DLD1 (cell line): ENCODE measurements at regions not wholly inside any gene's neighbourhood (a gene's known extent, or its start where the extent isn't known, plus 50 kb on each side); places are given as distances from the start of the nearest gene placed in this dataset.

Source experiments
- in situ Hi-C: cut with HindIII; loops from 2 replicates; pipeline ENCODE4 v1.10.0; 2017; ENCODE audit warnings: low sequenced_read_pairs

GRCh38 chr3:46114323-46114988 lies 87.2 kb upstream of the XCR1 start:
- in situ Hi-C loops, result no loop called here

GRCh38 chr3:46113608-46114007 lies 86.3 kb upstream of the XCR1 start:
- in situ Hi-C loops, result no loop called here

- in situ Hi-C loops, result no loop called here
These were observed 85.7 kb upstream of the XCR1 start for GRCh38 chr3:46112984-46113383.

- in situ Hi-C loops, result no loop called here
These were observed 85.0 kb upstream of the XCR1 start for GRCh38 chr3:46112296-46112695.

- in situ Hi-C loops, result no loop called here
These were observed 83.6 kb upstream of the XCR1 start for GRCh38 chr3:46110701-46111493.

GRCh38 chr3:46107682-46108081 lies 80.4 kb upstream of the XCR1 start:
- in situ Hi-C loops, result no loop called here

- in situ Hi-C loops, result no loop called here
These were observed 78.1 kb upstream of the XCR1 start for GRCh38 chr3:46105306-46105919.

- in situ Hi-C loops, result no loop called here
These were observed 77.4 kb upstream of the XCR1 start for GRCh38 chr3:46104706-46105105.

- in situ Hi-C loops, result no loop called here
These were observed 75.5 kb upstream of the XCR1 start for GRCh38 chr3:46102780-46103130.

GRCh38 chr3:46102059-46102779 lies 74.9 kb upstream of the XCR1 start:
- in situ Hi-C loops, result no loop called here

GRCh38 chr3:46100812-46101211 lies 73.5 kb upstream of the XCR1 start:
- in situ Hi-C loops, result no loop called here

GRCh38 chr3:46098319-46098761 lies 71.1 kb upstream of the XCR1 start:
- in situ Hi-C loops, result loop anchor here (25.0 kb wide), 1 partner anchor 264 kb away; the partner anchor contains the start of genes CCR2 and CCR5

- in situ Hi-C loops, result loop anchor here (25.0 kb wide), 1 partner anchor 265 kb away; the partner anchor contains the start of genes CCR2 and CCR5
These were observed 70.5 kb upstream of the XCR1 start for GRCh38 chr3:46097691-46098241.

- in situ Hi-C loops, result loop anchor here (25.0 kb wide), 1 partner anchor 266 kb away; the partner anchor contains the start of genes CCR2 and CCR5
These were observed 69.5 kb upstream of the XCR1 start for GRCh38 chr3:46096781-46097180.

GRCh38 chr3:46096336-46096735 lies 69.1 kb upstream of the XCR1 start:
- in situ Hi-C loops, result loop anchor here (25.0 kb wide), 1 partner anchor 266 kb away; the partner anchor contains the start of genes CCR2 and CCR5

- in situ Hi-C loops, result loop anchor here (25.0 kb wide), 1 partner anchor 267 kb away; the partner anchor contains the start of genes CCR2 and CCR5
These were observed 68.0 kb upstream of the XCR1 start for GRCh38 chr3:46095307-46095706.

- in situ Hi-C loops, result loop anchor here (25.0 kb wide), 1 partner anchor 268 kb away; the partner anchor contains the start of genes CCR2 and CCR5
These were observed 67.2 kb upstream of the XCR1 start for GRCh38 chr3:46094506-46094905.

GRCh38 chr3:46093966-46094365 lies 66.7 kb upstream of the XCR1 start:
- in situ Hi-C loops, result loop anchor here (25.0 kb wide), 1 partner anchor 268 kb away; the partner anchor contains the start of genes CCR2 and CCR5

- in situ Hi-C loops, result loop anchor here (25.0 kb wide), 1 partner anchor 269 kb away; the partner anchor contains the start of genes CCR2 and CCR5
These were observed 66.2 kb upstream of the XCR1 start for GRCh38 chr3:46093327-46093942.

- in situ Hi-C loops, result loop anchor here (25.0 kb wide), 1 partner anchor 270 kb away; the partner anchor contains the start of genes CCR2 and CCR5
These were observed 65.4 kb upstream of the XCR1 start for GRCh38 chr3:46092702-46093080.
